ENCODE measurements at regions not wholly inside any gene's neighbourhood (a gene's known extent, or its start where the extent isn't known, plus 50 kb on each side); places are given as distances from the start of the nearest gene placed in this dataset.

GRCh38 chr1:79762461-79762860 is 755.9 kb upstream of the ADGRL4 start:
- TF ChIP-seq EZH2 (IDR thresholded peaks at IDR 0.05) = no peak
- TF ChIP-seq POLR2AphosphoS5 (IDR thresholded peaks at IDR 0.05; ENCODE audit: borderline replicate concordance, low read depth, low read length) = no peak

Measured in SK-N-MC (cell line).